ENCODE measurements at regions not wholly inside any gene's neighbourhood (a gene's known extent, or its start where the extent isn't known, plus 50 kb on each side); places are given as distances from the start of the nearest gene placed in this dataset.

DNA sequence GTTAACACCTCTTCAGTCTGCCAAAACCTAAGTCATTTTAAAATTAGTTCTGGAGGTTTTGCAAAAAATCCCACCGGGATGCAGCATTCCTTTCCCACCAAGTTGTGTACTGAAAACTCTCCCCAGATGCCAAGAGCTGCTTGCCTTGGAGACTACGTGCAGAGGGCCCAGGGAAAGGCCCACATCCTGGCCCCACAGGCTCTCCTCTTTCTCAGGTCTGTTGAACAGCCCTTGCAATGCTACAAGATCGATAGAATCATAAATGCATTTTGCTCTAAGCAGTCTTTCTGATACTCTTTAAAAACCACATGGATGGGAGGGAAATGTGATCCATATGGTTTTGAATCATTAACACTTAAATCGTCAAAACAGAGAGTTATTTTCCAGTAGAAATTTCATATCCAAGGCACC, 126.7 kb upstream of the ZMIZ1 start:
- no peak for DNase-seq

DNA sequence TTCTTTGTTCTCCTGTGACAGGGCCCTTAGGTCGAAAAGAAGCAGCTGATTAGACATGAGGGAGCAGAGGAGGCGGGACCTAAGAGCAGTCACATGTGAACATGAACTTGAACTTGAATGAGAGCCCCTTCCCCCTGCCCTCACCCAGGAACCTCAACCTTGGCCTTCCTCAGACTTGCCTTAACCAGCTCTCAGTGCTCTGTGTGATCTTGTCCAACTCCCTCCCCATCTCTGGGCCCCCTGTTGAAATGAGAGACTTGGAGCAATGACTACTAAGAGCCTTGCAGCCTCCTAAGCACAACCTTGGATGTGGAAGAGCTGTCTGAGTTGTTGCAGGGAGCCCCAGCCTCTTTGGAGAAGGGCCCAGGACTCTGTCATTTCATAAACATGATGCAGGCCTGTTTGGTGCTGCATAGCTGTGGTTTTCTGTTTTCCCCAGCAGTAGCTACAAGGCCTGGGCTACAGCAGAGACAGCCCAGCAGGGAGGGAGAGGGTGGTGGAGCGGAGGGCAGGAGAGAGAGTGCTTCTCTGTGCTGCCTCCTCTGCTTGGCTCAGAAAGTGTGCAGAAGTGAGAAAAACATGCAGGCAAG, 123.9 kb upstream of the ZMIZ1 start:
- DNase-seq, result no peak

DNA sequence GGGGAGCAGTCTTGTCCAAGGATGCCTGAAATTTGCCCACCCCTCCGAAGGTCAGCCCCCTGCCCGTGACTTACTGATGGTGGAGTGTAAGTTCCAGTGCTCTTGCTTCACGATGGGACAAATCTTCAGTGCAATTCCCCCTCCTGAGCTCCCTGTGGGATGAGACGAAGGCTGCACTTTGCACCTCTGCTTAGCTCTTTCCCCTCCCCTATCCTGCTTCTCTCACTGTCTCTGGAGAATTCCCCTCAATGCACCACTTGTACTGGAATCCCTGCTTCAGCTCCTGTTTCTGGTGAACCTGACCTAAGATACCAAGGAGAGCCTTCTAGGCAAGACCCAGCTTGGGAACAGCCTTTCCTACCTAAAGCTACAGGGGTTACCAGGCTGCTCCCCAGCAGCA, 122.9 kb upstream of the ZMIZ1 start:
- DNase-seq, result no peak

DNA sequence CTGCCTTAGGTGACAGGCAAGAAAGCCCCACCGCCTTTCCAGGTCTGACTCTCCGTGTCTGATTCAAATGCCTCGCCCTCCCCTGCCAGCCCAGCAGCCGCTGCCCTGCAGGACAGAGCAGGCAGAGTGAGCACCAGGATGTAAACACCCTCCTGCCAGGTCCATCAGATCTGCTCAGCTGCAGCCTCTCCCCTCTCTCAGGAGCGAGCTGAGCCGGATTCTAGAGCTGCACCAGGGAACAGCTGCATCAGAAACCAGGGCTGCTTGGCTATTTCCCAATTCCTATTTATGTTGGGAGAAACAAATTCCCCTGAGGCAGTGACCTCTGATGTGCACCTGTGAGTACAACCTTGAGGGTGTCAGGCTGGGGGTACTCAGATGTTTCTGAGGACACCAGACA, 121.5 kb upstream of the ZMIZ1 start:
- DNase-seq, result no peak

DNA sequence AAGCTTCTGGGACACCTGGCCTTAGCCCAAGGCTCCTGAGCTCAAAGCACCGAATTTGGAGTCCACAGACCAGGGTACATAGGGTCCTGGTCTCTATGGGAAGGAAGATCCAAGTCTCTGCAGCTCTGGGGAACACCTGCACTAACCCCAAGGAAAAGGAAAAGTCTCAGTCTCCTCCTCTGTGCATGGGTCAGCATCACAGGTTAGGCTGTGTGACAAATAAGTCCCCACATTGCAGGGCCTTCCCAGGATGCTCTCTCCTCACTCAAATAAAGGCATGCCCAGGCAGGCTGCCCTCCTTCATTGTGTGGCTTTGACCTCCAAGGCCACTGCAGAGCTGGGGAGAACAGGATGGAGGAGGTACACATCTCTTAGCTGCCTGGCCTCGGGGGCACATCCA, 121.0 kb upstream of the ZMIZ1 start:
- no peak for DNase-seq

DNA sequence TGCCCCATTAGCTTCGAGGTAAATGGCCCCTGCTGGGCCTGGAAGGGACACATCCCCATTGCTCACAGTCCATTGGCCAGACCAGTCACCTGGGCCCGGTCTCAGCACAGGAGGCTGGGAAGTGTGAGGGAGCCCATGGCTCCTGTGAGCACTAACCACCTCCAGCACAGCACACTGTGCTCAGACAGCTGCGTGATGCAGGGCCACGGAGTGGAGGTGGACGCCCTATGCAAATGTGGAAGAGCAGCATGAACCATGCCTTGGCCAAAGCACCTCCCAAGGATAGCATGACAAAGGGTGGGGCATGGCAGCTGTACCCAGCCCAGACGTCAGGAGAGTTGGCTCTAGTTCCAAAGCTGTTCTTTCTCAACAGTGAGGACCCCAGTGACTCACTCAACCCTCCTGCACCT, 120.1 kb upstream of the ZMIZ1 start:
- no peak for DNase-seq

DNA sequence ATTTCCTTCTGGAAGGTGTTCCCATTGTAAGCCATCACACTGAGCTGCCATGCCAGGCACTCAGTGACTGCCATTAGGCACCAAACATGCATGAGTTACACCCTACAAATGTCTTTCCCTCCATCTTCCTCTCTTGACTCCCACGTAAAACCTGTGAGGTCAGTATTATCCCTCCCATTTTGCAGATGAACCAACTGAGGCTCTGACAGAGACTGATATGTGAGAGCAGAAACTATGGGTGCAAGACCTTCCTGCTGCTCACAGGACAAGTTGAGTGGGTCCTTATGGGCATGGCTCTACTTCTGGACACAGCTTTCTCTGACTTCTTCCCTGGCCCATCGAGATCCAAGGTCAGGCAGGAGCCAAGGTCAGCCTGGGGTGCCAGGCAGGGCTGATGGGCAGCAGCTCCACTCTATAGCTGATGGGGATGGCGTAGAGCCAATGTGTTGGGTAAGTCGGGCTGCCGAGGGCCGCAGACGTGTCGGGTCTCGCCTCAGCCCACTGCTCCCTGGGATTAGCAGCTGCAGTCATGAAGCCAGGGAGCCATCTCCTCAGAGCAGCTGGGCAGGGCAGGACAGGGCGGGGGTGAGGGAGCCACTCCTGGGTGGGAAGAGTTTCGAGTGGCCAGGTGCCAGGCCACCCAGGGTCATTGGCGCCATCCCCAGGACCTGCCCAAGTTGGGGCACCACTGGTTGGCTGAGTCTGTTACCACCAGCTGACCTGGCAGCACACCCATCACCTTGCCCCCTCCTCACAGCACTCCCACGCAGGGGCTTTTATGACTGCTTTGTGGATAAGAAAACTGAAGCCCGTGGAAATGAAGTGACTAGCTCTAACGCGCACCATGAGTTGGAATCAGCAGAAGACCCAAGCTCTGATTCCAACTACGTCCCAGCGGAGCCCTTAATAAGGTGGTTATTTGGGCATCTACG, 117.8 kb upstream of the ZMIZ1 start:
- no peak for DNase-seq

DNA sequence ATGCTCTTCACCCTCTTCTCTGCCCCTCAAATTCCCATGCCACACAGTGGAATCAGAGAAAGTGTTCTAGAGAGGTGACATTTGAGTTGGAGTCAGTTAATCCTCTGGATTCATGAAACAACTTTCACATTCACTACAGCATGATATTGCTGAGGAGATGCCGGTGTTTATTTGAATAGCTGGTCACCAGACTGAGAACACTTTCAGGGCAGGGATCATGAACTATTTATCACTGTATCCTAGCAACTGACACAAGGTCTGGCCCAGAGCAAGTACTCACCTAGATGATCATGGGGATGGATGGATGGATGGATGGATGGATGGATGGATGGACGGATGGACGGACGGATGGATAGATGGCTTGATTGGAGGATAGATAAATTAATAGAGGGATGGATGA, 116.7 kb upstream of the ZMIZ1 start:
- no peak for DNase-seq

DNA sequence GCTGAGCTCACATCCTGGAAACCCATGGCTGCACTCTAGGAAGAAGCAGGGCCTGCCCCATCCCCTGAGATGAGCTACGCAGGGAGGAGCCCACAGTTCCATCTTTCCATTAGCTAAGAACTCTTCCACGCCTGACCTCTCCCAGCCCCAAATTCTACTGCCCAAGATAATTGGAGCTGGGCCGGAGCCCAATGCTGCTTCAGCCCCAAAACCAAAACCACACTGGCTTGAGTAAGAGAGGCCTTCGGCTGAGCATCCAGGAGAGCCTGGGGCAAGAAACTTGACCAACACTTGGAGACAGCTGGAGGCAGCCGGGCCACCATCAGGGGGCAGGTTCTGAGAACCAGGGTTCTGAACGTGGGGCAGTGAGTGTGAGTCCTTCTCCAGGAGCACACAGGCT, 116.1 kb upstream of the ZMIZ1 start:
- DNase-seq, result no peak

DNA sequence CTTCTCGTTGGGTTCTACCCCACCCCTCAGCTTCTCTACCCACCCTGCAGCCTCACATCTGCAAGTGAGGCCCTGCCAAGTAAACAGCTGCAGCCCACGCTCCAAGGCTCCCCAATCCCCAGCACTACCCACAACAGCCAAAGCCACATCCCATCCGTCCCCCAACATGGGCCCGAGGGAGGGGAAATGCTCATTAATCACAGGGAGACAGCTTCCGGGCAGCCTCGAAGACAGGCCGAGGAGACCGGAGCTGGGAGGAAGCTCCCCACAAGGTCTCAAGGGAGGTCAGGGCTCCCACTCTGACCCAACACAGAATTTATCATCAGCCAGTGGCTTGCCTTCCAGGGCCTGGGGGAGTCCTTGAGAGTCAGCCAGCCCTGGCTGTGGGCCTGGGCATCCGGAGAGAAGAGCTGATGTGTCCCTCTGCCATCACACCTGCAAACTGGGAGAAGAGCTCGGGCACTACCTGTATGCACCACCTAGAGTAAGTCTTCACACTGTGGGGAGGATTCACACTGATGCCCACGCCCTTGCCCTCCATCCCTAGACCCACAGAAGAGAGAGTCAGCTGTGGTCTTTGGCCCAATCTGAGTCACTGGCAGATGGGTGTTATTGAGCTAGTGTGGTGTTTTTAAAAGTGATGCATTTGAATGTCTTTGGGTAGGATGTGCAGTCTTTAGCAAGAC, 115.5 kb upstream of the ZMIZ1 start:
- no peak for DNase-seq

DNA sequence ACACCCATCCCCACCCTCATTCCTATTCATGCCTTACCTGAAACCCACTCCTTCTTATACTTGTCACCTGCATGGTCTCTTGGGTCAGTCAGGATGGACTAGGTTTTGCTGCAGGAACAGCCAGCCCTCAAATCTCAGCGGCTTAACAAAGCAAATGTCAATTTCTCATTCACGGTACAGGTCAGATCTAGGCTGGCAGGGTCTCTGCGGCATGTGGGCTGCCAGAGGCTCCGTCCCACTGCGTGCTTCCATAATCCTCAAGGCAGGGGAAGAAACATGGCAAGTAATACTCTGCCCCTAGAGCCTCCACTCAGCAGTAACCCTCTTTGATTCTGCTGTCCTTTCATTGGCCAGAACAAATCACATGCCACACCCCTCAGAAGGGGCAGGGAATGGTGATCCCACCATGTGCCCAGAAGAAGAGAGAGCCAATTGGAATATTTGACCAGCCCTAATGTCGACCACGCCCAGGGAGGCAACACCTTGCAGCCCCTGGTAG, 114.9 kb upstream of the ZMIZ1 start:
- no peak for DNase-seq

DNA sequence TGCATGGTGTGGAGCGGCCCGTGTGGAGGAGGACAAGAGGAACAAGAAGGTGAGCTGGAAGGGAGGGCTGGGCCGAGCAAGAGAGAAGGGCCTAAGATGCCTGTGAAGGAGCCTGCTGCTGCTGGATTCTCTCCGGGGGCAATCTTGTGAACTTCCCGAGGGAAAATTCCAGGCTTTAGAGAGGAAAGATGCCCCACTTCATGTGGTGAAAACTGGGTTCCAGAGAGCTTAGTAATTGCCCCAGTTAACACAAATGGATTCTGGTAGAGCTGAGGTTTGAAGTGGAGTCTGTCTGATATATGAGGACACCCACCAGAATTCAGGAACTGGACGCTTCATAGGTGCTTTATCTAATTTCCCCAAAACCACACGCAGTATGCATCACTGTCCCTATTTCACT, 114.1 kb upstream of the ZMIZ1 start:
- DNase-seq, result no peak

DNA sequence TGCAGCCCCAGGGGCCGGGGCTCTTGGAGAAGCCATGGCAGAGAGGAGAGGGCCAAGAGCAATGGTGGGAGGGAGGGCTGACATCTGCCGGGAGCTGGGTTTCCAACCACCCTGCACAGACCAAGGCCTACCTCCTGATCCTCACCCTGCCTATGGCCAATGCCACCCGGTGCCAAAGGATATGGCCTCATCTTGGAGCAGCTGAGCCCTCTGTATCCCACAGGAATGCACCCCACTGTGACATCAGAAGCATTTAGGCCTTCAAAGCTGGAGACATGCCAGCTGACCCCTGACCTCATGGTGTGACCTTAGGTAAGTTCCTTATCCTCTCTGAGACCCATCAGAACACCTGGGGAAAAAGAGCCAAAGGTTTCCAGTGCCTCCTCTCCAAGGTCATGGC, 113.6 kb upstream of the ZMIZ1 start:
- DNase-seq, result no peak

DNA sequence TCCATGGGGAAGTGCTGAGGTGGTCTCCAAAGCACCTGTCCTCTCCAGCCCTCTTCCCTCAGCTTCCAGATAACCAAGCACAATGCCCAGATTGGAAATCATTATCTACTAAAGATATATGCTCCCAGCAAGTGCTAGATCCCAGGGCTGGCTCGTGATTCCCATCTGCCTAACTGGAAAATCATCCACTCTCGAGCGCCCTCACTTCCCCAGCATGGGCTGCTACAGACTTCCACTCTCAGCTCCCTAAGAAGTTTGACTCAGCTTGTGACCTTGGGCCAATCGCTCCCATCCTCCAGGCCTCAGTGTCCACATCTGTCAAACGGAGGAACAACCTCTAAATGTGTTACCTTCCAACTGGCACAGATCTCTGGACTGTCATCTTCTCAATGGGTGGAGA, 112.4 kb upstream of the ZMIZ1 start:
- DNase-seq, result no peak

DNA sequence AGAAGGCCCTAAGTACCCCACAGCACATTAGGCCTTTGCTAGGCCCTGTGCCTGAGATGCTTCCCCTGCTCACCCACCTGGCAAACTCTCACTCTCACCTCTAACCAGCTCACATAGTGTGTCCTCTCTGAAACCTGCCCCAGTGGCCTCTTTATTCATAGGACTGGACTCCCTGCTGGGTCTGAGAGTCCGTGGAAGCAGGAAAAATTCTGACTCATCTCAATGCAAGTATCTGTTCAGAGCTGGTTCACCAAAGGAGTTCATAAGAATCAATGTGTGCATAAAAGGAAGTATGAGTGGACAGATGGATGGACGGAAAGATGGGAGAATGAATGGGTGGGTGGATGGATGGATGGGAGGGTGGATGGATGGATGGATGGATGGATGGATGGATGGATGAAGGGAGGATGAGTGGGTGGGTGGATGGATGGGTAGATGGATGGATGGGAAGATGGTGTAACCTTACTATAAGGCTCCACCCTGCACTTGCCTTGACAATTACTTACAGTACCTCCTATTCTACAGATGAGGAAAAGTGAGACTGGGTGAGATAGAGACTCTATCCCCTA, 111.2 kb upstream of the ZMIZ1 start:
- DNase-seq, result no peak

DNA sequence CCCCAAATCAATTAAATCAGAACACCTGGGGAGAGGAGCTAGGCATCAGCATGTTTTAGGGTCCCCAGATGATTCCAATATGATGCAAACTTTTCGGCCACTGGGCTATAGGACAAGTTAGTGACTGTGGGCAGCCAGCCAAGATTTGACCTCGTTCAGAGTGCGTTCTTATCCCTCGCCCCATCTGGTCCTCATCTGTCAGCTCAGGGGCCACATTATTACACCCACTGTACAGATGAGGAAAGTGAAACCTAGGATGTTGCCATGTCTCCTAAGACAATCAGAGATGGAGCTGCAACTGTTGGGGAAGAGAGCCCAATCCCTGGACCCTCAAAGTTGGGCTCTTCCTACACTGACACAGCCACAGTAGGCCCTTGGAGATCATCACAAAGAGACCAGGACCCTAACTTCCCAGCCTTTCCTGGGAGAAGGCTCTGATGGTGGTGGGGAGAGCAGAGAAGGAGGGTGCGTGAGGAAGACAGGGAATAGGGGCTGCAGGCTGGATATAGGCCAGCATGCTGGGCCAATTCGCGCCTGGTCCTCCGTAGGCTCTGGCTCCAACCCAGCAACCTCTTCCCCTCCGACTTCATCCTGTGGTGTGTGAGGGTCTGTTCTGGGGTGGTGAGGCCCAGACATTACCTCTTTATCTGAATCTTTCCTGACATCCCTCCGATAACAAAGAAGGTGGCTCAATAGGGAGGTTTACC, 109.4 kb upstream of the ZMIZ1 start:
- DNase-seq, result no peak

DNA sequence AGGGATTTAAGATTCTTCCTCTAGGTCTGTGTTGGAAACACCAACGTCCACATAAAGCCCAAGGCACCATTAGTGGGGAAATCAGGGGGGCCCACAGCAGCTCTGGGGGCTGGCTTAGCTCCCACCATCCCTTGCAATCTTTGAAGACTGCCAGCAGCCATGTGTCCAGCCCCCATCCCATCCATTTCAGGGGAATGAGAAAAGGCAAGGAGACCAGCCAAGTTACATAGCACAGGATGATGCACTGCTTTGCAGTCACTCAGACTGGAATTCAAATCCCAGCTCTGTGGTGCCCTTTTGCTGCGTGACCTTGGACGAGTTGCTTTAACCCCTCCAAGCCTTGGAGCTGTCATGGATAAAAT, 108.9 kb upstream of the ZMIZ1 start:
- DNase-seq, result no peak

DNA sequence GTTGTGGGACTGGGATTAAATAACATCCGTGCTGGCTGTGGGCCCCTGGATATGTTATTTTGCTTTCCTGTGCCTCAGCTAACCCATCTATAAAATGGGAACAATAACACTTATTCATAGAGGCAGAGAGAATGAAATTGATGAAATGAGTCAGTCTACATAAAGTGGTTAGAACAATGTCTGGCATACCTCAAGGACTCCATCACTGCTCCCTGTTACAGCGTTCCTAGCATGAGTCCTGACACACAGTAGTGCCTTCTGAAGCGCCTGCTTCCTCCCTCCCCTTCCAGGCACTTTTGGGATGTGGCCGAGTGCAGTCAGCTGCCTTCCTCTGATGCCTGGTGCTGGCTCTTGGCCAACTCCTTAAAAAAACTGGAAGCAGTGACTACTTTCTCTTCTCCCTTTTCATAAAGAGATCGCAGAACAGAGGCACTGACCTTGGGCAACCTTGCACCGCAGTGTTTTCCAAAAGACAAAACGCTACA, 108.4 kb upstream of the ZMIZ1 start:
- DNase-seq, result no peak

DNA sequence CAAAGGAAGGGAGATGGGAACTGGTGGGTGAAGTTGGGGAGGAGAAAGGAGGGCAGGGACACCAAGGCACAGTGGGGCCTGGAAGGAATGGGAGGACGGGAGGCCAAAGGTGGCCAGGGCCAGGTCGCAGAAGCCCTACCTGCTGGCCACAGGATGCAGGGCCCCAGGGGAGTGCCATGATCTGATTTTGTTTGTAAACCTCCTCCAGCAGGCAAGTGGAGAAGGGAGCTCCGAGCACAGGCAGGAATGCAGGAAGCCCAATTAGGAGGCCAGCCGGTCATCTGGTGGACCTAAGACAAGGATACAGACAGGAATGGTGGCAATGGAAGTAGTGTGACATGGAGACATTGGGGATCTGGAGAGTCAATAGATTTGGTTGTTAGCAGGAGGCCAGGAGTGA, 107.0 kb upstream of the ZMIZ1 start:
- no peak for DNase-seq

DNA sequence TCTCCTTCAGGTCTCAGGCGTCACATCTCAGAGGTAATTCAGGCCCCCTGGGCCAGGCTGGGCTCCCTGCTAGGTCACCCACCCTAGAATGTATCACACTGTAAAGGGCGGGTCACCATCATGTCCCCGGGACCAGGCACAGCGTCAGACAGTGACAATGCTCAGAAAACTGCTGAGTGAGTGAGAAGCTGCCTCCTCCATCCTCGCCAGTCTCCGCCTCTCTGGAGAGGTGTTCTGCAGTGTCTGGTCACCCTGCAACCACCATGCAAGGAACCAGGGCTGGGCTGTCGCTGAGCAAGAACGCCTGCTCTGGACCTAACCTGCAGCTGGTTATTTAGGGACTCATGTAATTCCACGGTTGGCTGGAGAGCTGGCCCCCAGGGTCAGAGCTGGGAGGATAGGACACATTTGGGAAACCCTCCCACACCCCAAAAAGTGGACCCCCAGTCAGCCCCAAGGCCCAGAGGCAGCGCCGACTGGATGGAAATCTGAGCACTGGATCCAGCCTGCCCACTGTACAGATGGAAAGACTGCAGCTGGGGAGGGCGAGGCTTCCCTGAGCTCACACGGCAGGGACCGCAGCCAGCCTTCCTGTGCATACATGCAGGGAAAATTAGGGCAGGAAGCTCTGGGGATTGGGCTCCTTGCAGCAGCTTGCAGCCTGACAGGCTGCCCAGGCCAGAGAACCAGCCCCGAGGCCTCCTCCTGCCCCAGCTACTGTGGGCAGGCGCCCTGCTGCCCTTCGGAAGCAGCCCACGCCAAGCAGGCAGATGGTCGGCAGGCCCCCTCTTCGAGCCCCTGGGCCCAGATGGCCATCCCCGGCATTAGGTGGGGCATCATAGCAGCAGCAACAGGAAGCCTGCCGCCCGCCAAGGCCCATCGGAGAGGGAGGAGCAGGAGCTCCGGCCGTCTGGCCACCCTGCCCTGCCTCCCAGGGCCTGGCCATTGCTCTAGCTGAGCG, 105.4 kb upstream of the ZMIZ1 start:
- no peak for DNase-seq

DNA sequence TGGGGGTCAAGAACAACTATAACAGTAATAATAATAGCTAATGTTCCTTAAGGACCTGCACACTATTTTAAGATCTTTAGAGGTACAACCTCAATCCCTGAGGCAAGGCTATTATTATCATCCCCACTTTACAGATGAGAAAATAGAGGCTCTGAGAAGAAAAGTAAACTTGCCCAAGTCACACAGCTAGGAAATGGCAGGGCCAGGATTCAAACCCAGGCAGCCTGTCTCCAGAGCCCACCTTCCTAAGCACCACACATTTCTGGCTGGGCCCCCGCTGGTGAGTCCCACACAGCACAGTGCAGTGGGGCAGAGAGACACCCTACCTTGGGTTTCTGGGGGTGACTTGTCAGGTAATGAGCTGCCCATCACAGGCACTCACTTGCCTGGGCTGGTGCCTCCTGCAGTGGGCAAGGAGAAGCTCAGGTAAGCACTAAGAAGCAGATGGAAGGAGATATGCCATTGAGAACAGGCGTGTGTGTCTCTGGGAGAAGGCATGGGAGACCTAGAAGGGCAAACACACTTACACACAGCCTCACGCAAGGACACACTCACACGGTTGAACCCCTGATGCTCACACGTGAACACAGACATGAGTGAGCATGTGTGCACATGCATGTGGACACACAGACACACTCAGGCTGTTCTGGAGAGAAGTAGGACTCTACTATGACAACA, 104.4 kb upstream of the ZMIZ1 start:
- no peak for DNase-seq

Measured in NCI-H1436 (cell line).